Daoy (cell line): ENCODE measurements at regions not wholly inside any gene's neighbourhood (a gene's known extent, or its start where the extent isn't known, plus 50 kb on each side); places are given as distances from the start of the nearest gene placed in this dataset.
"Not testable (repeated sequence)": the region's sequence is repeated elsewhere in the genome, so short reads cannot be mapped to it uniquely, and the experiment has no call there.

Experiments used
- DNase-seq: peaks from one replicate; pipeline ENCODE4 v3.0.0-alpha.2; 2015; ENCODE audit warnings: low read depth

GRCh38 chr5:6078881-6079280, 299.5 kb downstream of the MED10 start:
- DNase-seq = no peak

- no peak for DNase-seq
These were observed 301.8 kb downstream of the MED10 start for GRCh38 chr5:6076341-6077239.

GRCh38 chr5:6072488-6072887, 305.9 kb downstream of the MED10 start:
- DNase-seq = not testable (repeated sequence)

GRCh38 chr5:6069496-6070185, 308.7 kb downstream of the MED10 start:
- no peak for DNase-seq

GRCh38 chr5:6066016-6066415, 312.3 kb downstream of the MED10 start:
- DNase-seq = no peak

- no peak for DNase-seq
These were observed 319.1 kb downstream of the MED10 start for GRCh38 chr5:6059137-6059800.

- DNase-seq = no peak
These were observed 320.2 kb downstream of the MED10 start for GRCh38 chr5:6058055-6058715.

GRCh38 chr5:6056280-6056679, 322.1 kb downstream of the MED10 start:
- no peak for DNase-seq

GRCh38 chr5:6049662-6050061, 328.7 kb downstream of the MED10 start:
- DNase-seq = no peak

- no peak for DNase-seq
These were observed 329.6 kb downstream of the MED10 start for GRCh38 chr5:6048746-6049145.

GRCh38 chr5:6046296-6046967, 331.9 kb downstream of the MED10 start:
- DNase-seq = no peak

GRCh38 chr5:6043491-6044310, 334.6 kb downstream of the MED10 start:
- DNase-seq = no peak

- no peak for DNase-seq
These were observed 336.3 kb downstream of the MED10 start for GRCh38 chr5:6041977-6042550.

- DNase-seq = no peak
These were observed 339.2 kb downstream of the MED10 start for GRCh38 chr5:6039111-6039510.

- DNase-seq = no peak
These were observed 342.3 kb downstream of the MED10 start for GRCh38 chr5:6036006-6036405.

GRCh38 chr5:6029811-6030271, 348.5 kb downstream of the MED10 start:
- no peak for DNase-seq

- DNase-seq = no peak
These were observed 351.5 kb downstream of the MED10 start for GRCh38 chr5:6026766-6027406.

- DNase-seq = no peak
These were observed 358.7 kb downstream of the MED10 start for GRCh38 chr5:6019612-6020011.

- no peak for DNase-seq
These were observed 364.8 kb downstream of the MED10 start for GRCh38 chr5:6013506-6013905.

- no peak for DNase-seq
These were observed 367.1 kb downstream of the MED10 start for GRCh38 chr5:6011199-6011598.
